Transverse colon (tissue), 4 donors: ENCODE measurements at regions not wholly inside any gene's neighbourhood (a gene's known extent, or its start where the extent isn't known, plus 50 kb on each side); places are given as distances from the start of the nearest gene placed in this dataset.

Experiments
- CTCF ChIP-seq, 5 experiments: fragments of 200-600 bp in 3 of 5; fragments of 450-650 bp in 2 of 5; sonication (generic) in 3 of 5; IDR thresholded peaks; 1 replicate in 2 of 5; 2 replicates in 3 of 5; pipeline ENCODE4 v1.5.1; 2016 to 2017; ENCODE audit warnings: antibody characterized with exemption in 5 of 5, inconsistent platforms in 3 of 5, mild to moderate bottlenecking in 2 of 5, moderate library complexity in 1 of 5
- POLR2A ChIP-seq: fragments of 450-650 bp; IDR thresholded peaks from one replicate; pipeline ENCODE4 v1.6.1; 2016; ENCODE audit warnings: antibody characterized with exemption, mild to moderate bottlenecking, moderate library complexity
- POLR2AphosphoS5 ChIP-seq, 3 donors: sonication (generic); formaldehyde crosslinking; IDR thresholded peaks; one replicate each; pipeline ENCODE4 v1.6.1; 2016; ENCODE audit warnings: antibody characterized with exemption in 3 of 3

GRCh38 chr20:60785301-60785700, 466.8 kb upstream of the CDH4 start:
- no peak for TF ChIP-seq CTCF (IDR thresholded peaks at IDR 0.05)
- TF ChIP-seq POLR2A: no peak
- no peak for TF ChIP-seq POLR2AphosphoS5 (IDR thresholded peaks at IDR 0.05)
